ENCODE measurements at regions not wholly inside any gene's neighbourhood (a gene's known extent, or its start where the extent isn't known, plus 50 kb on each side); places are given as distances from the start of the nearest gene placed in this dataset.

- no peak for DNase-seq (ENCODE audit: extremely low read depth, insufficient read length)
- Histone ChIP-seq H3K36me3 (ENCODE audit: control insufficient read depth, insufficient read depth, low read length) (no peaks in the 10 kb centered on the region), H3K27me3 (replicated peaks; ENCODE audit: control insufficient read depth, insufficient read depth, low read length) (no peaks in the 10 kb centered on the region), H3K4me3 (replicated peaks; ENCODE audit: low read depth, low read length) (no peak overlapping the region)
- TF ChIP-seq CTCF (IDR thresholded peaks at IDR 0.05; ENCODE audit: insufficient read depth, low read length, poor library complexity, severe bottlenecking) = no peak
Measured at GRCh38 chr4:157999723-158000122, 173.1 kb downstream of the GASK1B start.

GRCh38 chr4:157997296-157997695 is 175.5 kb downstream of the GASK1B start:
- no peaks in the 10 kb centered on the region for H3K27me3 ChIP-seq (replicated peaks; ENCODE audit: control insufficient read depth, insufficient read depth, low read length)
- H3K36me3 ChIP-seq (ENCODE audit: control insufficient read depth, insufficient read depth, low read length) = no peaks in the 10 kb centered on the region
- no peak for TF ChIP-seq CTCF (IDR thresholded peaks at IDR 0.05; ENCODE audit: insufficient read depth, low read length, poor library complexity, severe bottlenecking)
- no peak overlapping the region for H3K4me3 ChIP-seq (replicated peaks; ENCODE audit: low read depth, low read length)
- no peak for DNase-seq (ENCODE audit: extremely low read depth, insufficient read length)

GRCh38 chr4:157996061-157997028 is 176.5 kb downstream of the GASK1B start:
- TF ChIP-seq CTCF (IDR thresholded peaks at IDR 0.05; ENCODE audit: insufficient read depth, low read length, poor library complexity, severe bottlenecking) = no peak
- Histone ChIP-seq H3K36me3 (ENCODE audit: control insufficient read depth, insufficient read depth, low read length) (no peaks in the 10 kb centered on the region), H3K27me3 (replicated peaks; ENCODE audit: control insufficient read depth, insufficient read depth, low read length) (no peaks in the 10 kb centered on the region), H3K4me3 (replicated peaks; ENCODE audit: low read depth, low read length) (no peak overlapping the region)
- no peak for DNase-seq (ENCODE audit: extremely low read depth, insufficient read length)

- DNase-seq (ENCODE audit: extremely low read depth, insufficient read length) = no peak
- TF ChIP-seq CTCF (IDR thresholded peaks at IDR 0.05; ENCODE audit: insufficient read depth, low read length, poor library complexity, severe bottlenecking) = no peak
- no peaks in the 10 kb centered on the region for H3K36me3 ChIP-seq (ENCODE audit: control insufficient read depth, insufficient read depth, low read length)
- no peak overlapping the region for H3K4me3 ChIP-seq (replicated peaks; ENCODE audit: low read depth, low read length)
- H3K27me3 ChIP-seq (replicated peaks; ENCODE audit: control insufficient read depth, insufficient read depth, low read length) = no peaks in the 10 kb centered on the region
Measured at GRCh38 chr4:157994863-157995262, 178.0 kb downstream of the GASK1B start.

- no peak for TF ChIP-seq CTCF (IDR thresholded peaks at IDR 0.05; ENCODE audit: insufficient read depth, low read length, poor library complexity, severe bottlenecking)
- Histone ChIP-seq H3K27me3 (replicated peaks; ENCODE audit: control insufficient read depth, insufficient read depth, low read length) (no peaks in the 10 kb centered on the region), H3K4me3 (replicated peaks; ENCODE audit: low read depth, low read length) (no peak overlapping the region), H3K36me3 (ENCODE audit: control insufficient read depth, insufficient read depth, low read length) (no peaks in the 10 kb centered on the region)
- DNase-seq (ENCODE audit: extremely low read depth, insufficient read length) = no peak
Measured at GRCh38 chr4:157992948-157993839, 179.6 kb downstream of the GASK1B start.
